Keratinocyte (primary cell): ENCODE measurements at regions not wholly inside any gene's neighbourhood (a gene's known extent, or its start where the extent isn't known, plus 50 kb on each side); places are given as distances from the start of the nearest gene placed in this dataset.
"Not testable (repeated sequence)": the region's sequence is repeated elsewhere in the genome, so short reads cannot be mapped to it uniquely, and the experiment has no call there.

Source experiments
- DNase-seq: peaks from one replicate; pipeline ENCODE4 v3.0.0-alpha.2; 2011; ENCODE audit warnings: low read depth, missing footprints, low spot score
- FAIRE-seq: peaks from 2 replicates; lab custom pipeline; 2011; peaks lifted over from hg19 to GRCh38; lab: Jason Lieb, UNC
- H2AFZ ChIP-seq: 2 replicates; pipeline ENCODE4 v1.6.0; 2012; ENCODE audit warnings: low read length, control low read depth, inconsistent platforms; ENCODE audit not compliant: control insufficient read depth
- H3K27ac ChIP-seq: 2 replicates; pipeline ENCODE4 v1.5.1; 2011; ENCODE audit warnings: low read length; ENCODE audit not compliant: control insufficient read depth, insufficient read depth
- H3K27me3 ChIP-seq: 3 replicates; pipeline ENCODE4 v1.6.0; 2011; ENCODE audit warnings: low read length; ENCODE audit not compliant: control insufficient read depth, insufficient read depth; ENCODE audit errors: extremely low read depth
- H3K36me3 ChIP-seq, 2 experiments: 2 replicates in 1 of 2; 3 replicates in 1 of 2; pipeline ENCODE4 v1.5.1; 2011; ENCODE audit warnings: low read length in 2 of 2, mild to moderate bottlenecking in 1 of 2; ENCODE audit not compliant: control insufficient read depth in 2 of 2, insufficient read depth in 2 of 2; ENCODE audit errors: extremely low read depth in 1 of 2
- H3K4me1 ChIP-seq: 3 replicates; pipeline ENCODE4 v1.5.1; 2011; ENCODE audit warnings: low read length; ENCODE audit not compliant: control insufficient read depth, insufficient read depth; ENCODE audit errors: extremely low read depth
- H3K4me2 ChIP-seq: 3 replicates; pipeline ENCODE4 v1.6.0; 2011; ENCODE audit warnings: low read depth, low read length; ENCODE audit not compliant: control insufficient read depth, insufficient read depth; ENCODE audit errors: extremely low read depth
- H3K4me3 ChIP-seq, 3 experiments: fragments of 200-600 bp in 1 of 3; sonication (generic) in 1 of 3; 2 replicates in 2 of 3; 3 replicates in 1 of 3; pipeline ENCODE4 v1.5.1; 2011 to 2016; ENCODE audit warnings: low read length in 3 of 3, mild to moderate bottlenecking in 3 of 3, control low read depth in 2 of 3, inconsistent platforms in 1 of 3, low read depth in 1 of 3, mixed read lengths in 1 of 3, mixed run types in 1 of 3, moderate library complexity in 1 of 3; ENCODE audit not compliant: control insufficient read depth in 2 of 3, insufficient read depth in 2 of 3; ENCODE audit errors: extremely low read depth in 1 of 3
- H3K79me2 ChIP-seq: 2 replicates; pipeline ENCODE4 v1.6.0; 2012; ENCODE audit warnings: low read length; ENCODE audit not compliant: control insufficient read depth, insufficient read depth
- H3K9ac ChIP-seq: 3 replicates; pipeline ENCODE4 v1.6.0; 2011; ENCODE audit warnings: low read length; ENCODE audit not compliant: control insufficient read depth, insufficient read depth; ENCODE audit errors: extremely low read depth
- H3K9me1 ChIP-seq: 3 replicates; pipeline ENCODE4 v1.6.0; 2011; ENCODE audit warnings: low read length; ENCODE audit not compliant: control insufficient read depth, insufficient read depth; ENCODE audit errors: extremely low read depth
- H3K9me3 ChIP-seq: 2 replicates; pipeline ENCODE4 v1.5.1; 2012; ENCODE audit warnings: low read depth, low read length; ENCODE audit not compliant: control insufficient read depth
- H4K20me1 ChIP-seq: 3 replicates; pipeline ENCODE4 v1.6.0; 2011; ENCODE audit warnings: low read length; ENCODE audit not compliant: control insufficient read depth, insufficient read depth; ENCODE audit errors: extremely low read depth
- EZH2 ChIP-seq: IDR thresholded peaks from one replicate; pipeline ENCODE4 v1.6.1; 2012; ENCODE audit warnings: inconsistent platforms, mild to moderate bottlenecking, low read length, moderate library complexity
- dilution Hi-C: fragments of 300-500 bp; cut with MboI; formaldehyde crosslinking; loops from one replicate; pipeline ENCODE4 v1.7.0; 2020; ENCODE audit warnings: low sequenced_read_pairs; ENCODE audit not compliant: extremely low pct_ligation_motif_present

GRCh38 chr15:28789401-28790114 lies 58.9 kb downstream of the GOLGA6L7 start:
- H3K4me3 ChIP-seq, H3K9ac ChIP-seq, H4K20me1 ChIP-seq, dilution Hi-C loops, H2AFZ ChIP-seq, H3K27me3 ChIP-seq, H3K79me2 ChIP-seq, H3K9me3 ChIP-seq, H3K27ac ChIP-seq, H3K36me3 ChIP-seq, H3K4me2 ChIP-seq, H3K9me1 ChIP-seq, DNase-seq, H3K4me1 ChIP-seq, FAIRE-seq: not testable (repeated sequence)
- TF ChIP-seq EZH2: peak; percentile 32

DNA sequence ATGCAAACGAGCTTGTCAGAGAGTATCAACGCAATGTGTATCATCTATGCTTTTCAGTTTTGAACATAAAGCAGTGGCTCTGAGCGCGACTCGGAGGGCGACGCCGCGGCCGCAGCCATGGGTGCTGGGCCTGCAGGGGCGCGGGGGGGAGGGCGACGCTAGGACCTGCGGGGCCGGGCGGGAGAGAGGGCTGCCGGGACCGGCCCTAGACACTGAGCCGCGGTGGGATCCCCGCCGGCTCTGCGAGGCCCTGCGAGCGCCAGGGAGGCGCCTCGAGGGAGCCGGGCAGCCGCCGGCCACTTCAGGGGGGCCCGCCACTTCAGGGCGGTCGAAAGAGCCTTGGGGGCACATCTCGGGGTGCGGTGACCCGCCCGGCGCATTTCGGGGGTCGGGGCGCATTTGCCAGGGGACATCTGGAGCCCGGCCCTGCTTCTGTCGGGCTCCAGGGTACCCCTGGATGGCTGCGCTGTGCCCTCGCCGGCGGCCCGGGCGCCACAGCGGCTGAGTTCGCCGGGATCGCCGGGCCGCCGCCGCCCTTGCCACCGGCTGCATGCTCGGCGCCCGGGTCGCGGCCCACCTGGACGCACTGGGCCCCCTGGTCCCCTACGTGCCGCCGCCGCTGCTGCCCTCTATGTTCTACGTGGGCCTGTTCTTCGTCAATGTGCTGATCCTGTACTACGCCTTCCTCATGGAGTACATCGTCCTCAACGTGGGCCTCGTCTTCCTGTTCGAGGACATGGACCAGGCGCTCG lies 59.6 kb downstream of the GOLGA6L7 start:
- H3K9ac ChIP-seq, H3K36me3 ChIP-seq, H3K27ac ChIP-seq, H3K9me3 ChIP-seq, DNase-seq, FAIRE-seq, H4K20me1 ChIP-seq, dilution Hi-C loops, H2AFZ ChIP-seq, H3K4me2 ChIP-seq, H3K79me2 ChIP-seq, H3K27me3 ChIP-seq, H3K9me1 ChIP-seq, H3K4me3 ChIP-seq, H3K4me1 ChIP-seq: not testable (repeated sequence)
- TF ChIP-seq EZH2: peak; percentile 50

- H3K9me1 ChIP-seq, H3K27me3 ChIP-seq, DNase-seq, H3K4me1 ChIP-seq, H3K36me3 ChIP-seq, H3K4me3 ChIP-seq, H3K9me3 ChIP-seq, H3K79me2 ChIP-seq, H3K4me2 ChIP-seq, H4K20me1 ChIP-seq, H3K9ac ChIP-seq, dilution Hi-C loops, H2AFZ ChIP-seq, H3K27ac ChIP-seq, FAIRE-seq: not testable (repeated sequence)
These were observed 60.3 kb downstream of the GOLGA6L7 start for GRCh38 chr15:28788176-28788575.
